ENCODE measurements at regions not wholly inside any gene's neighbourhood (a gene's known extent, or its start where the extent isn't known, plus 50 kb on each side); places are given as distances from the start of the nearest gene placed in this dataset.

DNA sequence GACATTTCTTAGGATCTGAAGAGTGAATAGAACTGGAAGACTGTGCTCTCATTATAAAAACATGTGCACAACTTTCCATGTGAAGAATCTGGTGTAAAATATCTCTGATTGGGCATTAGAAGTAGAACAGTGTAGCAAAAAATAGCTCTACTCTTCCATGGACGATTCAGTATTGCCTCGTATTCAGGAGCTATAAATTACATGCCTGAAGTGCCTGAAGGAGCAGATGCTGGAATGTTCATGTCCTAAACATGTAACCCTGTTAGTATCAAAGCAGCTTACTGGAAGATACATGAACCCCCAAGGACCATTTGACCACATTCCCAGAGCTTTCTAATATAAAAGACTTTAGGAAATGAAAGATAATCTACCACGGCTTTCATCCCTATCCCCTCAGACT, 528.9 kb downstream of the DACH1 start:
- no peak for TF ChIP-seq CTCF (IDR thresholded peaks at IDR 0.05; ENCODE audit: insufficient read depth, low read length)
- no peak for DNase-seq (ENCODE audit: low read depth)
- no peak overlapping the region for H3K4me3 ChIP-seq (ENCODE audit: low read depth, low read length)

DNA sequence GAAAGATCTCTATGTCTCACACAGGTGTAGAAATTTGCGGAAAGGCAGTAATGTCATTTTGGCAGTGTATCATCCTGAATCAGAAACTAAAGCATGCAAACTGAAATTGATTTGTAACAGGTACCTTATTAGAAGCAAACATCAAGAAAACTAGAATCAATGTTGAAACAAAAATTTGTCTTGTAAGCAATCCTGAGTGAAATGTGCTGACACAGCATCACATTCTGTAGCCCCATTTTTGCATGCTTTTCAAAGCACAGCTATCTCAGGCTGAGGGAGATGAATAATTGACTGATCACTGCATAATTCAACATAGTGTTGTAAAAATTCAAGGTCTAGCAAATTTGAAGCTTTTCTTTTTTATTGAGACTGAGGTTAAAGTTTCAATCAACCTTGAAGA, 539.7 kb downstream of the DACH1 start:
- DNase-seq (ENCODE audit: low read depth): no peak
- no peak overlapping the region for H3K4me3 ChIP-seq (ENCODE audit: low read depth, low read length)
- TF ChIP-seq CTCF (IDR thresholded peaks at IDR 0.05; ENCODE audit: insufficient read depth, low read length): no peak

- no peak for TF ChIP-seq CTCF (IDR thresholded peaks at IDR 0.05; ENCODE audit: insufficient read depth, low read length)
- no peak for DNase-seq (ENCODE audit: low read depth)
- H3K4me3 ChIP-seq (ENCODE audit: low read depth, low read length): no peak overlapping the region
These were observed 541.4 kb downstream of the DACH1 start for GRCh38 chr13:71325556-71325955.

GRCh38 chr13:71323266-71323665, 543.7 kb downstream of the DACH1 start:
- TF ChIP-seq CTCF (IDR thresholded peaks at IDR 0.05; ENCODE audit: insufficient read depth, low read length): no peak
- no peak for DNase-seq (ENCODE audit: low read depth)

GRCh38 chr13:71320452-71320851, 546.6 kb downstream of the DACH1 start:
- TF ChIP-seq CTCF (IDR thresholded peaks at IDR 0.05; ENCODE audit: insufficient read depth, low read length): no peak
- H3K4me3 ChIP-seq (ENCODE audit: low read depth, low read length): no peak overlapping the region
- DNase-seq (ENCODE audit: low read depth): no peak

More at GRCh38 chr13:71323266-71323665, 543.7 kb downstream of the DACH1 start:
- no peak overlapping the region for H3K4me3 ChIP-seq (ENCODE audit: low read depth, low read length)

DNA sequence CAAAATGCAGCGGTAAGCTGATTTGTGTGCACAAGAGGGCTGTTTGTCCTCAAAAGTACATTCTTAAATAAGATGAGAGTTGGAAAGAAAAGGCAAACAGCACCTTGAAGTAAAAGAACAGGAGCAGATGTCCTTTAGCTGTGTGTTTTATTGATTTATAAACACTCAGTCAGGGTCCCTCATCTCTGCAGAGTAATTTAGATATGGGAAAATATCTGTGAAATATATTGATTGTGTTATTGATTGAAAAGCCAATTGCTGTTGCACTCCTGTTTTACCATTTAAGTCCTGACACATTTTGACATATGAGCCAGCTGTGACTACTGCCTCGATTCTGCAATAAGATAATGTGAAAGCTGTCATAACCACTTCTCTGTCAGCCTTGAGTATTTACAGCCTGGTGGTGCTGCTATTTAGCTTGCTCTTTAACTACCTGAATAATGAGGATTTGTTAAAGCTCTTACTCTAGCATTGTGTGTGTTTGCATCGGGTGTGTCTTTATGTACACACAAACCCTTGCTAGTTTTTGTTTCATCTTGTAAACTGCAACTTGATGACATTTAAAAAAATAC, 550.1 kb downstream of the DACH1 start:
- no peak for DNase-seq (ENCODE audit: low read depth)
- no peak overlapping the region for H3K4me3 ChIP-seq (ENCODE audit: low read depth, low read length)
- no peak for TF ChIP-seq CTCF (IDR thresholded peaks at IDR 0.05; ENCODE audit: insufficient read depth, low read length)

- no peak overlapping the region for H3K4me3 ChIP-seq (ENCODE audit: low read depth, low read length)
- no peak for DNase-seq (ENCODE audit: low read depth)
- TF ChIP-seq CTCF (IDR thresholded peaks at IDR 0.05; ENCODE audit: insufficient read depth, low read length): no peak
These were observed 554.1 kb downstream of the DACH1 start for GRCh38 chr13:71312923-71313322.

Data from fibroblast of the aortic adventitia (primary cell).